ENCODE measurements at regions not wholly inside any gene's neighbourhood (a gene's known extent, or its start where the extent isn't known, plus 50 kb on each side); places are given as distances from the start of the nearest gene placed in this dataset.

DNA sequence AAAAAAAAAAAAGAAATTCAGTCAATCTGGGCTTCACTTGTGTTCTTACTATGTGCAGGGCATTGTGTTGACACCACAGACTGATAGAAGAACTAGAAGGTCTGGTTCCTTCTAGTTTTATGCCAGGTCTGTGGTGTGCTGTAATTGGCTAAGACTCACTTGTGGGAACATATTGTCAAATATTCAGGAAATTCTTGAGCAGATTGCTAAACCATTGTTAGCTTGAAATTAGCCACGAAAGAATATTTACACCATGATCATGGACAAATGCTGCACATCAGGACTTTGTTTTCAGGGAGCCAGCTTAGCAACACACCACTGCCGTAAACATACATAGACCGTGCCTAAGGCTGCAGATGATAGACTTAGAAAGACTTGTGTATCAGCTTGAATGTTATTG, 74.6 kb downstream of the GTPBP8 start:
- Histone ChIP-seq H3K4me3 (no peak overlapping the region), H3K9me3 (no peaks in the 10 kb centered on the region), H3K4me1 (replicated peaks) (peaks cover 3% of the 10 kb centered on the region), H3K27ac (no peak overlapping the region), H3K36me3 (no peaks in the 10 kb centered on the region), H3K27me3 (replicated peaks; ENCODE audit: insufficient read depth) (no peaks in the 10 kb centered on the region)
- no peak for TF ChIP-seq POLR2A (IDR thresholded peaks at IDR 0.05)
- no peak for TF ChIP-seq POLR2AphosphoS5 (IDR thresholded peaks at IDR 0.05)
- TF ChIP-seq CTCF (IDR thresholded peaks at IDR 0.05), result no peak
- 86% methylated on average over 3 of the region's 3 CpGs for WGBS
- intact Hi-C loops (cut with DNase I), result no loop called here
- no peak for DNase-seq (ENCODE audit: low spot score)

GRCh38 chr3:113070072-113070640, 79.4 kb downstream of the GTPBP8 start:
- no peak overlapping the region for H3K27ac ChIP-seq
- 14% methylated on average over 1 of the region's 1 CpG for WGBS
- H3K4me3 ChIP-seq, result no peak overlapping the region
- DNase-seq (ENCODE audit: low spot score), result no peak
- H3K9me3 ChIP-seq, result no peaks in the 10 kb centered on the region
- TF ChIP-seq POLR2AphosphoS5 (IDR thresholded peaks at IDR 0.05) (no peak), CTCF (IDR thresholded peaks at IDR 0.05) (no peak), POLR2A (IDR thresholded peaks at IDR 0.05) (no peak)
- no peaks in the 10 kb centered on the region for H3K27me3 ChIP-seq (replicated peaks; ENCODE audit: insufficient read depth)
- H3K4me1 ChIP-seq (replicated peaks), result no peaks in the 10 kb centered on the region
- H3K36me3 ChIP-seq, result no peaks in the 10 kb centered on the region
- intact Hi-C loops (cut with DNase I), result no loop called here

DNA sequence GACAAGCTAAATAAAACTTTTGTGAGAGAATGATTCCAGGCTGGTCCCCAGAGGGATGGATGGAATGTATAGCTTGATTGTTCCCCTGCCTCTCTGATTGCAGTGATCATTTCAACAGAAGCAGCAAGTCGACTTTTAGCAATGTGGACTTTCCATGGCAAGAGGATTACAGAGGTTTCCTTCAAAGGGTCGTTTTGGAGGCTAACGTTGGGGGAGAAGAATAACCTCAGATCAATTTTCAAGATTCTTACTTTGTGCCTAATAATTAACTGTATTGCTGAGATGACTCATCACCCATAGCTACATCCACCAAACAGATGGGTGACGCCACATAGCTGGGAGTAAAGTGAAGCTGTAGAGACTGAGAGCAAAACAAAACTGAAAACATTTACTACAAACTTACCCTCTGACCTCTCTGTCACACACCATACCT, 79.9 kb downstream of the GTPBP8 start:
- Histone ChIP-seq H3K27me3 (replicated peaks; ENCODE audit: insufficient read depth) (no peaks in the 10 kb centered on the region), H3K9me3 (no peaks in the 10 kb centered on the region), H3K4me1 (replicated peaks) (no peaks in the 10 kb centered on the region), H3K27ac (no peak overlapping the region), H3K4me3 (no peak overlapping the region), H3K36me3 (no peaks in the 10 kb centered on the region)
- DNase-seq (ENCODE audit: low spot score), result no peak
- WGBS, result 37% methylated on average over 4 of the region's 4 CpGs
- intact Hi-C loops (cut with DNase I), result no loop called here
- TF ChIP-seq POLR2AphosphoS5 (IDR thresholded peaks at IDR 0.05) (no peak), CTCF (IDR thresholded peaks at IDR 0.05) (no peak), POLR2A (IDR thresholded peaks at IDR 0.05) (no peak)

GRCh38 chr3:113075588-113075987, 84.8 kb downstream of the GTPBP8 start:
- 63% methylated on average over 4 of the region's 4 CpGs for WGBS
- intact Hi-C loops (cut with DNase I), result no loop called here
- no peaks in the 10 kb centered on the region for H3K4me1 ChIP-seq (replicated peaks)
- H3K9me3 ChIP-seq, result no peaks in the 10 kb centered on the region
- TF ChIP-seq POLR2AphosphoS5 (IDR thresholded peaks at IDR 0.05) (no peak), CTCF (IDR thresholded peaks at IDR 0.05) (no peak), POLR2A (IDR thresholded peaks at IDR 0.05) (no peak)
- H3K27me3 ChIP-seq (replicated peaks; ENCODE audit: insufficient read depth), result no peaks in the 10 kb centered on the region
- no peak for DNase-seq (ENCODE audit: low spot score)
- H3K27ac ChIP-seq, result no peak overlapping the region
- H3K4me3 ChIP-seq, result no peak overlapping the region
- no peaks in the 10 kb centered on the region for H3K36me3 ChIP-seq

GRCh38 chr3:113079218-113079961, 88.6 kb downstream of the GTPBP8 start:
- H3K27ac ChIP-seq, result peak overlapping the region; percentile 35 to 63
- no peaks in the 10 kb centered on the region for H3K9me3 ChIP-seq
- DNase-seq (ENCODE audit: low spot score), result no peak
- H3K36me3 ChIP-seq, result no peaks in the 10 kb centered on the region
- intact Hi-C loops (cut with DNase I), result no loop called here
- H3K4me1 ChIP-seq (replicated peaks), result no peaks in the 10 kb centered on the region
- no peaks in the 10 kb centered on the region for H3K27me3 ChIP-seq (replicated peaks; ENCODE audit: insufficient read depth)
- no peak overlapping the region for H3K4me3 ChIP-seq
- WGBS, result 43% methylated on average over 10 of the region's 10 CpGs
- TF ChIP-seq POLR2AphosphoS5 (IDR thresholded peaks at IDR 0.05) (no peak), POLR2A (IDR thresholded peaks at IDR 0.05) (no peak), CTCF (IDR thresholded peaks at IDR 0.05) (no peak)
